ENCODE measurements at regions not wholly inside any gene's neighbourhood (a gene's known extent, or its start where the extent isn't known, plus 50 kb on each side); places are given as distances from the start of the nearest gene placed in this dataset.

GRCh38 chr12:18898470-18898869, 160.6 kb downstream of the CAPZA3 start:
- in situ Hi-C loops (cut with MboI), result no loop called here
- H3K4me1 ChIP-seq (ENCODE audit: control insufficient read depth, insufficient read depth, low read length), result no peaks in the 10 kb centered on the region
- H3K27ac ChIP-seq (ENCODE audit: control insufficient read depth, insufficient read depth), result no peak overlapping the region
- 0% methylated on average over 2 of the region's 2 CpGs for WGBS (ENCODE audit: insufficient coverage, insufficient replicate concordance, low lambda C conversion rate, missing lambda C conversion rate)
- no peak overlapping the region for H3K9ac ChIP-seq (ENCODE audit: control insufficient read depth, insufficient read depth, low read length)
- intact Hi-C loops (cut with micrococcal nuclease; ENCODE audit: unreplicated experiment), result no loop called here
- ChIA-PET SMC1A (ENCODE audit: uncharacterized antibody, unreplicated experiment) (interaction anchor here (0.6 kb wide), 1 partner anchor 862 kb away, joined by 3 read pairs; no protein-coding TSS in a partner anchor), CTCF (no interaction called here), POLR2A (no interaction called here), RAD21 (ENCODE audit: unreplicated experiment) (no interaction called here)
- H3K4me3 ChIP-seq, result no peak overlapping the region
- no peaks in the 10 kb centered on the region for H3K36me3 ChIP-seq (ENCODE audit: control insufficient read depth in 2 of 2, insufficient read depth in 2 of 2, low read length in 1 of 2)
- no peak overlapping the region for H2AFZ ChIP-seq (ENCODE audit: control insufficient read depth, low read depth, low read length)
- H3K27me3 ChIP-seq (replicated peaks in 1 of 2; ENCODE audit: control insufficient read depth in 2 of 2, insufficient read depth in 2 of 2, low read length in 1 of 2), result no peaks in the 10 kb centered on the region
- no peaks in the 10 kb centered on the region; the same call in 2 of the 3 replicates for H3K9me3 ChIP-seq (replicated peaks; ENCODE audit: control insufficient read depth, insufficient read depth, low read length)
- ATAC-seq (no peak), FAIRE-seq (no peak), DNase-seq (ENCODE audit: low read depth, low spot score) (no peak)
- H3K4me2 ChIP-seq (ENCODE audit: control insufficient read depth, insufficient read depth), result no peak overlapping the region
- H4K20me1 ChIP-seq (ENCODE audit: control insufficient read depth, insufficient read depth), result no peaks in the 10 kb centered on the region
- no peaks in the 10 kb centered on the region for H3K79me2 ChIP-seq (ENCODE audit: control insufficient read depth, insufficient read depth, low read length)
- no TSS peak for BruUV-seq (replicated peaks)
- no peak for TF ChIP-seq BCL11A (IDR thresholded peaks at IDR 0.05; ENCODE audit: low read depth, low read length)
- TF ChIP-seq ZNF207 (IDR thresholded peaks at IDR 0.05; ENCODE audit: borderline replicate concordance), result no peak
- no peak for TF ChIP-seq IRF4 (IDR thresholded peaks at IDR 0.05; ENCODE audit: low read depth, low read length)
- TF ChIP-seq SUPT20H (IDR thresholded peaks at IDR 0.05; ENCODE audit: borderline replicate concordance, control insufficient read depth, low read depth, low read length), result no peak

- no peak for DNase-seq (ENCODE audit: low read depth, low spot score)
- Histone ChIP-seq H3K27ac (ENCODE audit: control insufficient read depth, insufficient read depth) (no peak overlapping the region), H3K36me3 (ENCODE audit: control insufficient read depth in 2 of 2, insufficient read depth in 2 of 2, low read length in 1 of 2) (no peaks in the 10 kb centered on the region), H2AFZ (ENCODE audit: control insufficient read depth, low read depth, low read length) (no peak overlapping the region), H3K4me2 (ENCODE audit: control insufficient read depth, insufficient read depth) (no peak overlapping the region), H3K9ac (ENCODE audit: control insufficient read depth, insufficient read depth, low read length) (no peak overlapping the region), H3K4me1 (ENCODE audit: control insufficient read depth, insufficient read depth, low read length) (no peaks in the 10 kb centered on the region), H3K9me3 (replicated peaks; ENCODE audit: control insufficient read depth, insufficient read depth, low read length) (no peaks in the 10 kb centered on the region; the same call in 2 of the 3 replicates), H4K20me1 (ENCODE audit: control insufficient read depth, insufficient read depth) (no peaks in the 10 kb centered on the region), H3K79me2 (ENCODE audit: control insufficient read depth, insufficient read depth, low read length) (no peaks in the 10 kb centered on the region), H3K4me3 (no peak overlapping the region), H3K27me3 (replicated peaks in 1 of 2; ENCODE audit: control insufficient read depth in 2 of 2, insufficient read depth in 2 of 2, low read length in 1 of 2) (no peaks in the 10 kb centered on the region)
- in situ Hi-C loops (cut with MboI) (no loop called here), intact Hi-C loops (cut with micrococcal nuclease; ENCODE audit: unreplicated experiment) (no loop called here)
- WGBS (ENCODE audit: insufficient coverage, insufficient replicate concordance, low lambda C conversion rate, missing lambda C conversion rate), result 8% methylated on average over 3 of the region's 3 CpGs
- SMC1A ChIA-PET (ENCODE audit: uncharacterized antibody, unreplicated experiment), result no interaction called here
- no peak for FAIRE-seq
- ATAC-seq, result no peak
- POLR2A ChIA-PET, result no interaction called here
- TF ChIP-seq PAX8 (IDR thresholded peaks at IDR 0.05), result no peak
- no peak for TF ChIP-seq ESRRA (IDR thresholded peaks at IDR 0.05; ENCODE audit: low read length)
- no peak for TF ChIP-seq SKIL (IDR thresholded peaks at IDR 0.05; ENCODE audit: low read depth, poor library complexity, severe bottlenecking)
- no peak for TF ChIP-seq FOXM1 (IDR thresholded peaks at IDR 0.05; ENCODE audit: low read depth, low read length)
- TF ChIP-seq CEBPB (IDR thresholded peaks at IDR 0.05; ENCODE audit: borderline replicate concordance in 1 of 2, low read depth in 2 of 2, low read length in 2 of 2), result no peak
- TF ChIP-seq PBX3 (IDR thresholded peaks at IDR 0.05; ENCODE audit: insufficient replicate concordance, low read depth, low read length), result no peak
- TF ChIP-seq BMI1 (IDR thresholded peaks at IDR 0.05; ENCODE audit: borderline replicate concordance), result no peak
- CTCF ChIA-PET, result no interaction called here
- BruUV-seq (replicated peaks), result no TSS peak
- RAD21 ChIA-PET (ENCODE audit: unreplicated experiment), result no interaction called here
These were observed 161.2 kb downstream of the CAPZA3 start for GRCh38 chr12:18899162-18899561.

Data from GM12878 (cell line).